ENCODE measurements at regions not wholly inside any gene's neighbourhood (a gene's known extent, or its start where the extent isn't known, plus 50 kb on each side); places are given as distances from the start of the nearest gene placed in this dataset.

GRCh38 chr1:14217384-14217783 is 381.1 kb upstream of the KAZN start:
- Mint-ChIP-seq H3K27me3 (ENCODE audit: low read depth in 3 of 3) (peaks cover 0 to 3% (median 1%) of the 10 kb centered on the region in 3 donors), H3K4me3 (no peak overlapping the region), H3K27ac (no peak overlapping the region), H3K9me3 (peaks cover 8 to 22% (median 17%) of the 10 kb centered on the region in 7 donors), H3K4me1 (no peaks in the 10 kb centered on the region), H3K36me3 (no peaks in the 10 kb centered on the region)
- Histone ChIP-seq H3K4me3 (replicated peaks in 1 of 3; ENCODE audit: low read depth in 2 of 3, low read length in 3 of 3) (no peak overlapping the region), H3K9ac (ENCODE audit: insufficient read depth, low read length, poor library complexity, severe bottlenecking) (no peak overlapping the region), H3K27ac (ENCODE audit: low read depth in 1 of 2, low read length in 2 of 2) (no peak overlapping the region), H3K4me2 (replicated peaks; ENCODE audit: extremely low read depth, low read length, poor library complexity, severe bottlenecking) (no peak overlapping the region), H3K36me3 (replicated peaks in 1 of 2; ENCODE audit: control insufficient read depth in 1 of 2, insufficient read depth in 2 of 2, low read length in 2 of 2) (no peaks in the 10 kb centered on the region), H3K4me1 (ENCODE audit: control insufficient read depth in 1 of 2, insufficient read depth in 2 of 2, low read length in 2 of 2) (no peaks in the 10 kb centered on the region), H3K79me2 (ENCODE audit: insufficient read depth, low read length) (no peaks in the 10 kb centered on the region), H3K9me3 (replicated peaks in 1 of 2; ENCODE audit: control insufficient read depth in 1 of 2, insufficient read depth in 1 of 2, low read length in 2 of 2) (peaks cover 5 to 18% of the 10 kb centered on the region in 2 donors), H3K27me3 (ENCODE audit: control insufficient read depth in 2 of 2, insufficient read depth in 2 of 2, low read length in 2 of 2) (no peaks in the 10 kb centered on the region), H2AFZ (ENCODE audit: insufficient read depth, low read depth, low read length, poor library complexity, severe bottlenecking) (no peak overlapping the region), H4K20me1 (ENCODE audit: insufficient read depth, low read length) (no peaks in the 10 kb centered on the region)
- WGBS (ENCODE audit: insufficient coverage) = no CpG with 5 or more reads among the region's 1 CpG
- intact Hi-C loops (cut with micrococcal nuclease) = no loop called here
- TF ChIP-seq, protein P1, sequence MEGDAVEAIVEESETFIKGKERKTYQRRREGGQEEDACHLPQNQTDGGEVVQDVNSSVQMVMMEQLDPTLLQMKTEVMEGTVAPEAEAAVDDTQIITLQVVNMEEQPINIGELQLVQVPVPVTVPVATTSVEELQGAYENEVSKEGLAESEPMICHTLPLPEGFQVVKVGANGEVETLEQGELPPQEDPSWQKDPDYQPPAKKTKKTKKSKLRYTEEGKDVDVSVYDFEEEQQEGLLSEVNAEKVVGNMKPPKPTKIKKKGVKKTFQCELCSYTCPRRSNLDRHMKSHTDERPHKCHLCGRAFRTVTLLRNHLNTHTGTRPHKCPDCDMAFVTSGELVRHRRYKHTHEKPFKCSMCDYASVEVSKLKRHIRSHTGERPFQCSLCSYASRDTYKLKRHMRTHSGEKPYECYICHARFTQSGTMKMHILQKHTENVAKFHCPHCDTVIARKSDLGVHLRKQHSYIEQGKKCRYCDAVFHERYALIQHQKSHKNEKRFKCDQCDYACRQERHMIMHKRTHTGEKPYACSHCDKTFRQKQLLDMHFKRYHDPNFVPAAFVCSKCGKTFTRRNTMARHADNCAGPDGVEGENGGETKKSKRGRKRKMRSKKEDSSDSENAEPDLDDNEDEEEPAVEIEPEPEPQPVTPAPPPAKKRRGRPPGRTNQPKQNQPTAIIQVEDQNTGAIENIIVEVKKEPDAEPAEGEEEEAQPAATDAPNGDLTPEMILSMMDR (IDR thresholded peaks at IDR 0.05) = no peak
- no peak for DNase-seq

GRCh38 chr1:14220324-14220723 is 378.2 kb upstream of the KAZN start:
- Mint-ChIP-seq H3K36me3 (no peaks in the 10 kb centered on the region), H3K27me3 (ENCODE audit: low read depth in 3 of 3) (peaks cover 0 to 2% (median 1%) of the 10 kb centered on the region in 3 donors), H3K4me3 (no peak overlapping the region), H3K9me3 (peaks cover 6 to 20% (median 12%) of the 10 kb centered on the region in 7 donors), H3K4me1 (no peaks in the 10 kb centered on the region), H3K27ac (no peak overlapping the region)
- Histone ChIP-seq H3K79me2 (ENCODE audit: insufficient read depth, low read length) (no peaks in the 10 kb centered on the region), H3K4me2 (replicated peaks; ENCODE audit: extremely low read depth, low read length, poor library complexity, severe bottlenecking) (no peak overlapping the region), H3K4me1 (ENCODE audit: control insufficient read depth in 1 of 2, insufficient read depth in 2 of 2, low read length in 2 of 2) (no peaks in the 10 kb centered on the region), H3K9ac (ENCODE audit: insufficient read depth, low read length, poor library complexity, severe bottlenecking) (no peak overlapping the region), H3K9me3 (replicated peaks in 1 of 2; ENCODE audit: control insufficient read depth in 1 of 2, insufficient read depth in 1 of 2, low read length in 2 of 2) (peaks cover 5 to 14% of the 10 kb centered on the region in 2 donors), H4K20me1 (ENCODE audit: insufficient read depth, low read length) (no peaks in the 10 kb centered on the region), H3K4me3 (replicated peaks in 1 of 3; ENCODE audit: low read depth in 2 of 3, low read length in 3 of 3) (no peak overlapping the region), H2AFZ (ENCODE audit: insufficient read depth, low read depth, low read length, poor library complexity, severe bottlenecking) (no peak overlapping the region), H3K27me3 (ENCODE audit: control insufficient read depth in 2 of 2, insufficient read depth in 2 of 2, low read length in 2 of 2) (no peaks in the 10 kb centered on the region), H3K27ac (ENCODE audit: low read depth in 1 of 2, low read length in 2 of 2) (no peak overlapping the region), H3K36me3 (replicated peaks in 1 of 2; ENCODE audit: control insufficient read depth in 1 of 2, insufficient read depth in 2 of 2, low read length in 2 of 2) (no peaks in the 10 kb centered on the region)
- 83% methylated on average over 1 of the region's 4 CpGs for WGBS (ENCODE audit: insufficient coverage)
- intact Hi-C loops (cut with micrococcal nuclease) = no loop called here
- TF ChIP-seq, protein P1 (IDR thresholded peaks at IDR 0.05) = no peak
- DNase-seq = no peak
